A673 (cell line): ENCODE measurements at regions not wholly inside any gene's neighbourhood (a gene's known extent, or its start where the extent isn't known, plus 50 kb on each side); places are given as distances from the start of the nearest gene placed in this dataset.

Experiments used
- EZH2 ChIP-seq: fragments of 200-600 bp; sonication (generic); IDR thresholded peaks from 2 replicates; pipeline ENCODE4 v1.6.1; 2017; ENCODE audit warnings: borderline replicate concordance, low read depth, mild to moderate bottlenecking, mixed read lengths, antibody characterized with exemption, low read length; ENCODE audit not compliant: poor library complexity, severe bottlenecking
- TF ChIP-seq, protein P1 (sequence below): fragments of 300-800, 200-600 bp; sonication (generic); conservative IDR thresholded peaks from 2 replicates; pipeline ENCODE4 v1.5.1; 2017; ENCODE audit warnings: low read depth, mild to moderate bottlenecking, antibody characterized with exemption, low read length, moderate library complexity, mixed read lengths

GRCh38 chr18:41737218-41737617 lies 217.8 kb upstream of the PIK3C3 start:
- TF ChIP-seq, protein P1, sequence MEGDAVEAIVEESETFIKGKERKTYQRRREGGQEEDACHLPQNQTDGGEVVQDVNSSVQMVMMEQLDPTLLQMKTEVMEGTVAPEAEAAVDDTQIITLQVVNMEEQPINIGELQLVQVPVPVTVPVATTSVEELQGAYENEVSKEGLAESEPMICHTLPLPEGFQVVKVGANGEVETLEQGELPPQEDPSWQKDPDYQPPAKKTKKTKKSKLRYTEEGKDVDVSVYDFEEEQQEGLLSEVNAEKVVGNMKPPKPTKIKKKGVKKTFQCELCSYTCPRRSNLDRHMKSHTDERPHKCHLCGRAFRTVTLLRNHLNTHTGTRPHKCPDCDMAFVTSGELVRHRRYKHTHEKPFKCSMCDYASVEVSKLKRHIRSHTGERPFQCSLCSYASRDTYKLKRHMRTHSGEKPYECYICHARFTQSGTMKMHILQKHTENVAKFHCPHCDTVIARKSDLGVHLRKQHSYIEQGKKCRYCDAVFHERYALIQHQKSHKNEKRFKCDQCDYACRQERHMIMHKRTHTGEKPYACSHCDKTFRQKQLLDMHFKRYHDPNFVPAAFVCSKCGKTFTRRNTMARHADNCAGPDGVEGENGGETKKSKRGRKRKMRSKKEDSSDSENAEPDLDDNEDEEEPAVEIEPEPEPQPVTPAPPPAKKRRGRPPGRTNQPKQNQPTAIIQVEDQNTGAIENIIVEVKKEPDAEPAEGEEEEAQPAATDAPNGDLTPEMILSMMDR, result no peak
- TF ChIP-seq EZH2, result no peak
